DND-41 (cell line): ENCODE measurements at regions not wholly inside any gene's neighbourhood (a gene's known extent, or its start where the extent isn't known, plus 50 kb on each side); places are given as distances from the start of the nearest gene placed in this dataset.
"Not testable (repeated sequence)": the region's sequence is repeated elsewhere in the genome, so short reads cannot be mapped to it uniquely, and the experiment has no call there.

Experiments used
- ATAC-seq: fragments of 200-7000 bp; cut with Tn5 transposase; 3 replicates; pipeline ENCODE4 v1.9.1; 2021; ENCODE audit warnings: low read depth; ENCODE audit not compliant: insufficient read depth
- DNase-seq: peaks from one replicate; pipeline ENCODE4 v3.0.0-alpha.2; 2020
- H2AFZ ChIP-seq: 2 replicates; pipeline ENCODE4 v1.6.0; 2012; ENCODE audit warnings: low read depth, low read length
- H3K27ac ChIP-seq: 2 replicates; pipeline ENCODE4 v1.5.1; 2012; ENCODE audit warnings: low read length, inconsistent platforms
- H3K27me3 ChIP-seq: fragments of 200-600 bp; sonication (generic); 2 replicates; pipeline ENCODE4 v1.6.0; 2012; ENCODE audit warnings: low read length, mild to moderate bottlenecking, inconsistent platforms; ENCODE audit not compliant: insufficient read depth, poor library complexity
- H3K36me3 ChIP-seq: 2 replicates; pipeline ENCODE4 v1.5.1; 2012; ENCODE audit warnings: low read length, inconsistent platforms; ENCODE audit not compliant: insufficient read depth
- H3K4me1 ChIP-seq: 2 replicates; pipeline ENCODE4 v1.5.1; 2012; ENCODE audit warnings: mild to moderate bottlenecking, low read length; ENCODE audit not compliant: insufficient read depth
- H3K4me2 ChIP-seq: 2 replicates; pipeline ENCODE4 v1.6.0; 2012; ENCODE audit warnings: mild to moderate bottlenecking, moderate library complexity, low read length, inconsistent platforms; ENCODE audit not compliant: insufficient read depth
- H3K4me3 ChIP-seq, 2 experiments: fragments of 200-600 bp in 1 of 2; shearing (Covaris generic) in 1 of 2; 2 replicates each; pipeline ENCODE4 v1.5.1; 2012 to 2016; ENCODE audit warnings: inconsistent platforms in 2 of 2, low read length in 2 of 2, mild to moderate bottlenecking in 2 of 2, low read depth in 1 of 2, moderate library complexity in 1 of 2
- H3K79me2 ChIP-seq: 2 replicates; pipeline ENCODE4 v1.6.0; 2012; ENCODE audit warnings: low read length, inconsistent platforms; ENCODE audit not compliant: insufficient read depth
- H3K9ac ChIP-seq: 2 replicates; pipeline ENCODE4 v1.6.0; 2012; ENCODE audit warnings: low read depth, mild to moderate bottlenecking, inconsistent platforms, low read length, moderate library complexity
- H3K9me3 ChIP-seq: 2 replicates; pipeline ENCODE4 v1.5.1; 2012; ENCODE audit warnings: low read length, moderate library complexity, mild to moderate bottlenecking, inconsistent platforms; ENCODE audit not compliant: insufficient read depth, severe bottlenecking
- H4K20me1 ChIP-seq: 2 replicates; pipeline ENCODE4 v1.6.0; 2012; ENCODE audit warnings: low read length; ENCODE audit not compliant: insufficient read depth
- CTCF ChIP-seq: IDR thresholded peaks from 2 replicates; pipeline ENCODE4 v1.5.1; 2012; ENCODE audit warnings: borderline replicate concordance, low read length, moderate library complexity, mild to moderate bottlenecking; ENCODE audit not compliant: poor library complexity, severe bottlenecking; ENCODE audit errors: extremely low read depth
- EZH2 ChIP-seq: IDR thresholded peaks from 3 replicates; pipeline ENCODE4 v1.6.1; 2012; ENCODE audit warnings: borderline replicate concordance, low read depth, mild to moderate bottlenecking, moderate library complexity, low read length, inconsistent platforms; ENCODE audit not compliant: severe bottlenecking

- Histone ChIP-seq H3K4me1 (no peaks in the 10 kb centered on the region), H3K79me2 (no peaks in the 10 kb centered on the region), H2AFZ (no peak overlapping the region), H3K4me2 (no peak overlapping the region), H3K27ac (no peak overlapping the region), H4K20me1 (no peaks in the 10 kb centered on the region), H3K36me3 (no peaks in the 10 kb centered on the region), H3K9me3 (no peaks in the 10 kb centered on the region), H3K27me3 (no peaks in the 10 kb centered on the region), H3K9ac (no peak overlapping the region), H3K4me3 (no peak overlapping the region)
- DNase-seq (no peak), ATAC-seq (no peak)
- no peak for TF ChIP-seq CTCF
- TF ChIP-seq EZH2: no peak
Observed at GRCh38 chr2:175595139-175595538, 406.9 kb downstream of the LNPK start.

- H3K27me3 ChIP-seq, DNase-seq, ATAC-seq, H2AFZ ChIP-seq, H3K4me2 ChIP-seq, H3K79me2 ChIP-seq, H3K9me3 ChIP-seq, H4K20me1 ChIP-seq, H3K27ac ChIP-seq, H3K36me3 ChIP-seq, H3K9ac ChIP-seq, H3K4me1 ChIP-seq, H3K4me3 ChIP-seq: not testable (repeated sequence)
Observed at GRCh38 chr2:175593686-175594525, 408.2 kb downstream of the LNPK start.

- not testable (repeated sequence) for H3K9ac ChIP-seq, H3K79me2 ChIP-seq, H3K4me1 ChIP-seq, H3K9me3 ChIP-seq, H3K4me3 ChIP-seq, H3K27me3 ChIP-seq, H3K36me3 ChIP-seq, DNase-seq, H4K20me1 ChIP-seq, H3K27ac ChIP-seq, H3K4me2 ChIP-seq, ATAC-seq, H2AFZ ChIP-seq
Observed at GRCh38 chr2:175588213-175588612, 406.7 kb upstream of the ATP5MC3 start.

GRCh38 chr2:175585496-175585895, 404.0 kb upstream of the ATP5MC3 start:
- no peaks in the 10 kb centered on the region for H4K20me1 ChIP-seq
- no peaks in the 10 kb centered on the region for H3K27me3 ChIP-seq
- H3K9ac ChIP-seq: no peak overlapping the region
- H3K4me2 ChIP-seq: no peak overlapping the region
- TF ChIP-seq EZH2: no peak
- no peak for TF ChIP-seq CTCF
- no peaks in the 10 kb centered on the region for H3K36me3 ChIP-seq
- DNase-seq (no peak), ATAC-seq (no peak)
- H3K4me1 ChIP-seq: no peaks in the 10 kb centered on the region
- H3K4me3 ChIP-seq: no peak overlapping the region
- no peak overlapping the region for H3K27ac ChIP-seq
- no peaks in the 10 kb centered on the region for H3K79me2 ChIP-seq
- H3K9me3 ChIP-seq: no peaks in the 10 kb centered on the region
- no peak overlapping the region for H2AFZ ChIP-seq
